ENCODE measurements at regions not wholly inside any gene's neighbourhood (a gene's known extent, or its start where the extent isn't known, plus 50 kb on each side); places are given as distances from the start of the nearest gene placed in this dataset.

DNA sequence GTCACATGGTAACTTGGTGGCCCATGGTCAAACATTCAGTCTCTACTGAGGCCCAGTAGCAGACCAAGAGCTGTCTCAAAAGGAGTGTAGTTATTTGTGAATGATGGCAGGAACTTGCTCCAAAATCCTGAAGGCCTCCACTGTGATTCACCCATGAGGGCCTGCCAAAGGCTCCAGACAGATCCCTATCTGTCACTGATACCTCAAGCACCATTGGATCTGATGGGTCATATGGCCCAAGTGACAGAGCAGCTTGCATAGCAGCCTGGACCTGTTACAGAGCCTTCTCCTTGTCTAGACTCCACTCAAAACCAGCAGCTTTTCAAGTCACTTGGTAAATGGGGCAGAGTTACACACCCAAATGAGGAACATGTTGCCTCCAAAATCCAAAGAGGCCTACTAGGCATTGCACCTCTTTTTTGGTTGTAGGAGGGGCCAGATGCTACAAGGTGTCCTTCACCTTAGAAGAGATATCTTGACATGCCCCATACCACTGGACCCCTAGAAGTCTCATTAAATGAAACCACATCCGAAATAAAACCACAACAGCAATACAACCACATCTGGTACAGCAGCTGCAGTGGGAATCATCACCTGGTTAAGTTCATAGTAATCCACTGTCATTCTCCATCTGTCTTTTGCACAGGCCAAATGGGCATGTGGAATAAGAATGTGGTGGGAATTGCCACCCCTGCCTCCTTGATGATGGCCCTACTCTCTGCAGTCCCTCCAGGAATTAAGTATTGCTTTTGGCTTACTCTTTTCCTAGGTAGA, 150.4 kb upstream of the MAX start:
- Histone ChIP-seq H3K4me1 (ENCODE audit: insufficient read depth, low read length, poor library complexity, severe bottlenecking) (peaks cover 14% of the 10 kb centered on the region), H3K9me3 (ENCODE audit: insufficient read depth, low read depth, low read length) (no peaks in the 10 kb centered on the region), H4K20me1 (ENCODE audit: insufficient read depth, low read length, poor library complexity, severe bottlenecking) (no peaks in the 10 kb centered on the region), H3K36me3 (ENCODE audit: insufficient read depth, low read length) (no peaks in the 10 kb centered on the region), H2AFZ (ENCODE audit: low read length) (no peak overlapping the region), H3K79me2 (ENCODE audit: insufficient read depth, low read length) (no peaks in the 10 kb centered on the region), H3K9ac (ENCODE audit: low read depth, low read length, poor library complexity, severe bottlenecking) (no peak overlapping the region), H3F3A (ENCODE audit: low read depth) (no peaks in the 10 kb centered on the region), H3K4me3 (ENCODE audit: low read length, poor library complexity, severe bottlenecking) (no peak overlapping the region), H3K4me2 (ENCODE audit: low read depth, low read length, poor library complexity, severe bottlenecking) (peak overlapping the region; percentile 15), H3K9me2 (replicated peaks; ENCODE audit: low read depth, low read length) (no peaks in the 10 kb centered on the region), H3K27me3 (ENCODE audit: insufficient read depth, low read length, poor library complexity, severe bottlenecking) (peaks cover 31% of the 10 kb centered on the region)
- TF ChIP-seq CTCF (conservative IDR thresholded peaks at IDR 0.05; ENCODE audit: low read length) (no peak), EZH2phosphoT487 (IDR thresholded peaks at IDR 0.05; ENCODE audit: borderline replicate concordance) (no peak)

DNA sequence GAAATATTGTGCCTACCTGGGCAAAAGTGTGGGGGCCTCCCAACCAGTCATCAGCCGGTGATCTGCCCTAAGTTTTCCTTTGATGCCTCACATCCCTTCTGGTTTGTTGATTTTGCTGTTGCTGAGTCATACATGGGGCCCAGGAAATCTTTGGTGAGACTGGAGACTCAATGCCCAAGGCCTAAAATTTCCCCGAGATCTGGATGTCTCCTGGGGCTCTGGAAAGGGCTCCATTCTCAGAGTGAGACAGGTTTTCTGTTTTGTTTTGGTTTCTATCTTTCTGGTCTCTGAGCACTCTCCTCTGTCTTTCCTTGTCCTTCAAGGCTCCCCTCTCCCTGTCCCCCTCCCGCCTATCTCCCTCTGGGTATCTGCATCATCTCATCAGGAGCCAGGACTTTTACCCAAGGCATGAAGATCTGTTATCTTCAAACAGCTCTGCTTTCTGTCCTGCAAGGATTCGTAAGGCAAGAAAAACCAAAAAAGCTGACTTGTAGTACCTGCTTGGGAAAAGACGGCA, 152.8 kb upstream of the MAX start:
- no peaks in the 10 kb centered on the region for H3K9me3 ChIP-seq (ENCODE audit: insufficient read depth, low read depth, low read length)
- no peaks in the 10 kb centered on the region for H3F3A ChIP-seq (ENCODE audit: low read depth)
- no peaks in the 10 kb centered on the region for H3K9me2 ChIP-seq (replicated peaks; ENCODE audit: low read depth, low read length)
- H3K9ac ChIP-seq (ENCODE audit: low read depth, low read length, poor library complexity, severe bottlenecking): no peak overlapping the region
- H3K4me2 ChIP-seq (ENCODE audit: low read depth, low read length, poor library complexity, severe bottlenecking): no peak overlapping the region
- TF ChIP-seq CTCF (conservative IDR thresholded peaks at IDR 0.05; ENCODE audit: low read length): no peak
- TF ChIP-seq EZH2phosphoT487 (IDR thresholded peaks at IDR 0.05; ENCODE audit: borderline replicate concordance): no peak
- no peaks in the 10 kb centered on the region for H3K36me3 ChIP-seq (ENCODE audit: insufficient read depth, low read length)
- H4K20me1 ChIP-seq (ENCODE audit: insufficient read depth, low read length, poor library complexity, severe bottlenecking): no peaks in the 10 kb centered on the region
- H2AFZ ChIP-seq (ENCODE audit: low read length): no peak overlapping the region
- H3K4me1 ChIP-seq (ENCODE audit: insufficient read depth, low read length, poor library complexity, severe bottlenecking): peaks cover 14% of the 10 kb centered on the region
- peaks cover 24% of the 10 kb centered on the region for H3K27me3 ChIP-seq (ENCODE audit: insufficient read depth, low read length, poor library complexity, severe bottlenecking)
- H3K4me3 ChIP-seq (ENCODE audit: low read length, poor library complexity, severe bottlenecking): no peak overlapping the region
- no peaks in the 10 kb centered on the region for H3K79me2 ChIP-seq (ENCODE audit: insufficient read depth, low read length)

DNA sequence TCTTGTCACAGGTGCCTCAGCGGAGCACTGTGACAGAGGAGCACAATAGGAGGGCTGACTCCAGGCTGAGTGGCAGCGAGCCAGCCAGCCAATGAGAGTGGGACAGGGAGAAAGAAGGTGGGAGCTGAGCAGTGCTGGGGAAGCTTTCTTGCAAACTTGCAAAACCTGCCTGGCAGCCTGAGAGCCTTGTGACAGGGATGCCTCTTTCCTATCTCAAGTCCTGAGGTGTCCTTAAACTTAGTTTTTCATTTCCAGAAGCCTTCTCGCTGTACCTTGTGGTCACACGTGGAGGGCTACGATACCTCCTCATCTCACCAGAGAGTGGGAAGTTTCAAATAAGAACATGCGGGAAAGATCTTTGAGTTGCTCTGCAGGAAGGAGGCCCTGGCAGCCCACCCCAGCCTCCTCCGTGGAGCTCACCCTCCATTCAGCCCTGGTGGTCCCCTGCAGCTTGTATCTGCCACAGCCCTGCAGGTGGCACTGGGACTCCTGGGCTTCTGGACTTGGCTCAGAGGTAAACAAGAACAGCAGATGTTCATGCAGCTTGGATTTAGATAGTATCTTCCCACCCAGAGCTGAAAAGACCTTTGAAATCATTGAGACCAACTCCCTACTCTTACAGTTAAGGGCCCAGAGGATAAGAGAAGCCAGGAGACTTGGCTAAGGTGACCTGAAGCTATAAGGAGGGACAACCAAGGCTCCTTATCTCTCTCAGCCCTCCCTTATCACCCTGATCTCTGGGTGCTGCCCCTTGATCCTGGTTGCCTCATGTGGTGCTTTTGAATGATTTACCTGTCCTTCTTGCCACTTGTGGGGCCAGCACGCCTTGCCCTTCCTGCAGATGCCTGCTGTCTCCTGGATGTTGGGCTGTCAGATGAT, 153.5 kb upstream of the MAX start:
- TF ChIP-seq CTCF (conservative IDR thresholded peaks at IDR 0.05; ENCODE audit: low read length) (peak; percentile 24; the same call in 1 of the 2 replicates), EZH2phosphoT487 (IDR thresholded peaks at IDR 0.05; ENCODE audit: borderline replicate concordance) (no peak)
- Histone ChIP-seq H3K9me3 (ENCODE audit: insufficient read depth, low read depth, low read length) (no peaks in the 10 kb centered on the region), H3K36me3 (ENCODE audit: insufficient read depth, low read length) (no peaks in the 10 kb centered on the region), H3K4me1 (ENCODE audit: insufficient read depth, low read length, poor library complexity, severe bottlenecking) (peaks cover 14% of the 10 kb centered on the region), H3K27me3 (ENCODE audit: insufficient read depth, low read length, poor library complexity, severe bottlenecking) (peaks cover 18% of the 10 kb centered on the region), H3K79me2 (ENCODE audit: insufficient read depth, low read length) (no peaks in the 10 kb centered on the region), H3K9me2 (replicated peaks; ENCODE audit: low read depth, low read length) (no peaks in the 10 kb centered on the region), H2AFZ (ENCODE audit: low read length) (no peak overlapping the region), H3K9ac (ENCODE audit: low read depth, low read length, poor library complexity, severe bottlenecking) (no peak overlapping the region), H3F3A (ENCODE audit: low read depth) (no peaks in the 10 kb centered on the region), H3K4me3 (ENCODE audit: low read length, poor library complexity, severe bottlenecking) (no peak overlapping the region), H3K4me2 (ENCODE audit: low read depth, low read length, poor library complexity, severe bottlenecking) (no peak overlapping the region), H4K20me1 (ENCODE audit: insufficient read depth, low read length, poor library complexity, severe bottlenecking) (no peaks in the 10 kb centered on the region)
